ENCODE measurements at regions not wholly inside any gene's neighbourhood (a gene's known extent, or its start where the extent isn't known, plus 50 kb on each side); places are given as distances from the start of the nearest gene placed in this dataset.

GRCh38 chr9:20043461-20043860 is 254.6 kb upstream of the SLC24A2 start:
- Histone ChIP-seq H3K36me3 (ENCODE audit: insufficient read depth in 1 of 2, low read depth in 1 of 2) (no peaks in the 10 kb centered on the region), H3K4me3 (no peak overlapping the region), H3K9me3 (no peaks in the 10 kb centered on the region), H3K27me3 (ENCODE audit: insufficient read depth in 3 of 3, low read length in 2 of 3) (peaks cover 0 to 3% (median 0%) of the 10 kb centered on the region in 3 donors), H3K27ac (no peak overlapping the region), H3K4me1 (peaks cover 7% of the 10 kb centered on the region)
- intact Hi-C loops (cut with DNase I), result no loop called here
- 78 to 97% (median 84%) methylated on average over 1 of the region's 1 CpG for WGBS, 3 donors
- no peak for TF ChIP-seq CTCF (IDR thresholded peaks at IDR 0.05)
- DNase-seq (no peak), ATAC-seq (no peak)

GRCh38 chr9:20043035-20043434 is 254.2 kb upstream of the SLC24A2 start:
- intact Hi-C loops (cut with DNase I), result no loop called here
- no peak for ATAC-seq
- no peaks in the 10 kb centered on the region for H3K9me3 ChIP-seq
- no peaks in the 10 kb centered on the region for H3K36me3 ChIP-seq (ENCODE audit: insufficient read depth in 1 of 2, low read depth in 1 of 2)
- DNase-seq, result no peak
- peaks cover 7% of the 10 kb centered on the region for H3K4me1 ChIP-seq
- TF ChIP-seq CTCF (IDR thresholded peaks at IDR 0.05), result no peak
- H3K27ac ChIP-seq, result no peak overlapping the region
- peaks cover 0 to 3% (median 0%) of the 10 kb centered on the region in 3 donors for H3K27me3 ChIP-seq (ENCODE audit: insufficient read depth in 3 of 3, low read length in 2 of 3)
- WGBS, 3 donors, result 88 to 95% (median 89%) methylated on average over 3 of the region's 3 CpGs
- H3K4me3 ChIP-seq, result no peak overlapping the region

- no peak overlapping the region for H3K4me3 ChIP-seq
- DNase-seq (no peak), ATAC-seq (no peak)
- no peaks in the 10 kb centered on the region for H3K9me3 ChIP-seq
- no peak for TF ChIP-seq CTCF (IDR thresholded peaks at IDR 0.05)
- no peak overlapping the region for H3K27ac ChIP-seq
- H3K36me3 ChIP-seq (ENCODE audit: insufficient read depth in 1 of 2, low read depth in 1 of 2), result no peaks in the 10 kb centered on the region
- H3K27me3 ChIP-seq (ENCODE audit: insufficient read depth in 3 of 3, low read length in 2 of 3), result peaks cover 0 to 3% (median 0%) of the 10 kb centered on the region in 3 donors
- peaks cover 7% of the 10 kb centered on the region for H3K4me1 ChIP-seq
- intact Hi-C loops (cut with DNase I), result no loop called here
Observed at GRCh38 chr9:20042128-20042711, 253.4 kb upstream of the SLC24A2 start.

- Histone ChIP-seq H3K4me3 (peak overlapping the region; percentile 30), H3K27me3 (ENCODE audit: insufficient read depth in 3 of 3, low read length in 2 of 3) (peaks cover 0 to 3% (median 0%) of the 10 kb centered on the region in 3 donors), H3K4me1 (peaks cover 7% of the 10 kb centered on the region), H3K27ac (no peak overlapping the region), H3K9me3 (no peaks in the 10 kb centered on the region), H3K36me3 (ENCODE audit: insufficient read depth in 1 of 2, low read depth in 1 of 2) (no peaks in the 10 kb centered on the region)
- DNase-seq (no peak), ATAC-seq (no peak)
- intact Hi-C loops (cut with DNase I), result no loop called here
- 21 to 65% (median 35%) methylated on average over 5 of the region's 5 CpGs for WGBS, 3 donors
- TF ChIP-seq CTCF (IDR thresholded peaks at IDR 0.05), result no peak
Observed at GRCh38 chr9:20041697-20042081, 252.9 kb upstream of the SLC24A2 start.

Data from psoas muscle (tissue), 7 donors.